GM12878 (cell line): ENCODE measurements at regions not wholly inside any gene's neighbourhood (a gene's known extent, or its start where the extent isn't known, plus 50 kb on each side); places are given as distances from the start of the nearest gene placed in this dataset.

Experiments
- ATAC-seq: fragments of 200-7000 bp; cut with Tn5 transposase; 3 replicates; pipeline ENCODE4 v1.9.1; 2020; ENCODE audit warnings: mild to moderate bottlenecking, moderate library complexity
- BruUV-seq: library from RNA; stranded (reverse); fragments of 400-500 nt; replicated peaks from 2 replicates; lab custom pipeline; 2021; lab: Mats Ljungman, UMichigan
- CTCF ChIA-PET: fragments of 300-600 bp; sonication (Branson Sonifier 250); formaldehyde crosslinking; extraction: SDS; loops from one replicate; lab custom pipeline; 2021; ENCODE audit warnings: inconsistent platforms; lab: Yijun Ruan, JAX
- POLR2A ChIA-PET: fragments of 350-600 bp; formaldehyde crosslinking; extraction: SDS; loops from one replicate; lab custom pipeline; 2021; ENCODE audit warnings: inconsistent platforms; lab: Charles Lee
- RAD21 ChIA-PET: fragments of 300-600 bp; sonication (Branson Sonifier 250); formaldehyde crosslinking; loops from one replicate; lab custom pipeline; 2023; ENCODE audit warnings: antibody characterized with exemption; ENCODE audit not compliant: unreplicated experiment; lab: Charles Lee
- SMC1A ChIA-PET: fragments of 300-600 bp; sonication (Branson Sonifier 250); formaldehyde crosslinking; loops from one replicate; lab custom pipeline; 2023; ENCODE audit not compliant: unreplicated experiment, uncharacterized antibody; lab: Charles Lee
- DNase-seq: peaks from one replicate; pipeline ENCODE4 v3.0.0-alpha.2; 2011; ENCODE audit warnings: low read depth, low spot score
- FAIRE-seq: peaks from 3 replicates; lab custom pipeline; 2011; peaks lifted over from hg19 to GRCh38; lab: Jason Lieb, UNC
- H2AFZ ChIP-seq: 2 replicates; pipeline ENCODE4 v1.6.0; 2011; ENCODE audit warnings: low read depth, low read length, control low read depth; ENCODE audit not compliant: control insufficient read depth
- H3K27ac ChIP-seq: 2 replicates; pipeline ENCODE4 v1.5.1; 2011; ENCODE audit warnings: control low read depth; ENCODE audit not compliant: control insufficient read depth, insufficient read depth
- H3K27me3 ChIP-seq, 2 experiments: replicated peaks in 1 of 2; 2 replicates each; pipeline versions ENCODE4 v1.6.0 to v1.6.1; 2011; ENCODE audit warnings: low read length in 1 of 2; ENCODE audit not compliant: control insufficient read depth in 2 of 2, insufficient read depth in 2 of 2
- H3K36me3 ChIP-seq, 2 experiments: 2 replicates each; pipeline ENCODE4 v1.5.1; 2011; ENCODE audit warnings: low read length in 1 of 2; ENCODE audit not compliant: control insufficient read depth in 2 of 2, insufficient read depth in 2 of 2
- H3K4me1 ChIP-seq: 2 replicates; pipeline ENCODE4 v1.6.1; 2011; ENCODE audit warnings: mild to moderate bottlenecking, low read length, moderate library complexity, mixed read lengths; ENCODE audit not compliant: control insufficient read depth, insufficient read depth
- H3K4me2 ChIP-seq: 2 replicates; pipeline ENCODE4 v1.6.0; 2011; ENCODE audit warnings: control low read depth; ENCODE audit not compliant: control insufficient read depth, insufficient read depth
- H3K4me3 ChIP-seq: fragments of 200-600 bp; sonication (generic); 2 replicates; pipeline ENCODE4 v1.5.1; 2016
- H3K79me2 ChIP-seq: 2 replicates; pipeline ENCODE4 v1.6.0; 2011; ENCODE audit warnings: low read length; ENCODE audit not compliant: control insufficient read depth, insufficient read depth
- H3K9ac ChIP-seq: 2 replicates; pipeline ENCODE4 v1.8.0; 2011; ENCODE audit warnings: low read length, control low read depth, mixed read lengths; ENCODE audit not compliant: control insufficient read depth, insufficient read depth
- H3K9me3 ChIP-seq: replicated peaks from 3 replicates; pipeline ENCODE4 v1.5.1; 2011; ENCODE audit warnings: mild to moderate bottlenecking, low read length; ENCODE audit not compliant: control insufficient read depth, insufficient read depth
- H4K20me1 ChIP-seq: 2 replicates; pipeline ENCODE4 v1.6.0; 2011; ENCODE audit not compliant: control insufficient read depth, insufficient read depth
- CHD2 ChIP-seq: IDR thresholded peaks from 2 replicates; pipeline ENCODE4 v1.6.1; 2011; ENCODE audit warnings: low read depth, low read length, improper control_type of control experiment, borderline replicate concordance
- EED ChIP-seq: sonication (generic); IDR thresholded peaks from 2 replicates; pipeline ENCODE4 v1.6.1; 2016; ENCODE audit warnings: antibody characterized with exemption, low read depth
- HDAC6 ChIP-seq: fragments of 200-600 bp; sonication (generic); IDR thresholded peaks from one replicate; pipeline ENCODE4 v1.8.0; 2017; ENCODE audit warnings: antibody characterized with exemption; ENCODE audit not compliant: unreplicated experiment
- NR2C1 ChIP-seq: fragments of 450-650 bp; IDR thresholded peaks from 2 replicates; pipeline ENCODE4 v1.6.1; 2017; ENCODE audit warnings: antibody characterized with exemption, mild to moderate bottlenecking, moderate library complexity
- NR2C2 ChIP-seq: IDR thresholded peaks from 2 replicates; pipeline ENCODE4 v1.6.1; 2011; ENCODE audit warnings: borderline replicate concordance, low read depth; ENCODE audit not compliant: control insufficient read depth, insufficient read length
- RELA ChIP-seq: fragments of 450-650 bp; IDR thresholded peaks from 2 replicates; pipeline ENCODE4 v1.8.0; 2014; ENCODE audit warnings: borderline replicate concordance; ENCODE audit not compliant: partially characterized antibody
- ZNF622 ChIP-seq: fragments of 450-650 bp; IDR thresholded peaks from 2 replicates; pipeline ENCODE4 v1.6.1; 2017; ENCODE audit warnings: mild to moderate bottlenecking, inconsistent platforms
- ZSCAN29 ChIP-seq: fragments of 450-650 bp; IDR thresholded peaks from 2 replicates; pipeline ENCODE4 v1.6.1; 2017; ENCODE audit warnings: mild to moderate bottlenecking, moderate library complexity
- WGBS: methylation state at CpG from one replicate; pipeline ENCODE4 v1.1.6; 2016; ENCODE audit warnings: low lambda C conversion rate; ENCODE audit not compliant: insufficient replicate concordance, insufficient coverage; ENCODE audit errors: missing lambda C conversion rate; 5-methylcytosine and 5-hydroxymethylcytosine counted together
- in situ Hi-C: fragments of 300-500 bp; cut with MboI; formaldehyde crosslinking; loops from 9 replicates; pipeline ENCODE4 v1.14.3; 2018; ENCODE audit warnings: mixed read lengths
- intact Hi-C: fragments of 100-400 bp; cut with micrococcal nuclease; formaldehyde crosslinking; loops from one replicate; pipeline ENCODE4 v1.14.2; 2022; ENCODE audit not compliant: unreplicated experiment
- TF ChIP-seq, protein P1 (sequence below): IDR thresholded peaks from 2 replicates; pipeline ENCODE4 v1.6.1; 2011; ENCODE audit warnings: low read depth, low read length, improper control_type of control experiment, borderline replicate concordance
- TF ChIP-seq, protein P2 (sequence below): IDR thresholded peaks from 2 replicates; pipeline ENCODE4 v1.6.1; 2011; ENCODE audit warnings: mild to moderate bottlenecking, low read depth, low read length, moderate library complexity; ENCODE audit not compliant: insufficient replicate concordance
- TF ChIP-seq, protein P3 (sequence below): fragments of 450-650 bp; formaldehyde crosslinking; IDR thresholded peaks from 2 replicates; pipeline ENCODE4 v1.5.0; 2022; ENCODE audit warnings: mild to moderate bottlenecking, missing genetic modification characterization

DNA sequence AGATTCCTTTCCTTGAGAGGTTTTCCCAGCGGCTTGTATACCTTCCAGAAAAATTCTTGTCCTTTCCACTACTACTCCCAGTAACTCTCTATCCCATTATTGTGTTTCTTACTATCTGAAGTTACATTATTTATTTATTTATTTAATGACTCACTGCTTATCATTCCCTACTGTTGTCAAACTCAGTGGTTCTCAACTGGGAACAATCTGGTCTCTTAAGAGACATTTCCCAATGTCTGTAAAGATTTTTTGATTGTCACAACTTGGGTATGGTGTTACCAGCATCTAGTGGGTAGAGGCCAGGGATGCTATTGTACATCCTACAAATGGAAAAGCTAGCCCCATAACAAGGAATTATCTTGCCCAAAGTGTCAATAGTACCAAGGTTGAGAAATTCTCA lies 771.5 kb upstream of the ADGRL2 start (continued):
- TF ChIP-seq, protein P1, sequence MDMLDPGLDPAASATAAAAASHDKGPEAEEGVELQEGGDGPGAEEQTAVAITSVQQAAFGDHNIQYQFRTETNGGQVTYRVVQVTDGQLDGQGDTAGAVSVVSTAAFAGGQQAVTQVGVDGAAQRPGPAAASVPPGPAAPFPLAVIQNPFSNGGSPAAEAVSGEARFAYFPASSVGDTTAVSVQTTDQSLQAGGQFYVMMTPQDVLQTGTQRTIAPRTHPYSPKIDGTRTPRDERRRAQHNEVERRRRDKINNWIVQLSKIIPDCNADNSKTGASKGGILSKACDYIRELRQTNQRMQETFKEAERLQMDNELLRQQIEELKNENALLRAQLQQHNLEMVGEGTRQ = no peak
- TF ChIP-seq ZSCAN29 (no peak), EED (no peak)

DNA sequence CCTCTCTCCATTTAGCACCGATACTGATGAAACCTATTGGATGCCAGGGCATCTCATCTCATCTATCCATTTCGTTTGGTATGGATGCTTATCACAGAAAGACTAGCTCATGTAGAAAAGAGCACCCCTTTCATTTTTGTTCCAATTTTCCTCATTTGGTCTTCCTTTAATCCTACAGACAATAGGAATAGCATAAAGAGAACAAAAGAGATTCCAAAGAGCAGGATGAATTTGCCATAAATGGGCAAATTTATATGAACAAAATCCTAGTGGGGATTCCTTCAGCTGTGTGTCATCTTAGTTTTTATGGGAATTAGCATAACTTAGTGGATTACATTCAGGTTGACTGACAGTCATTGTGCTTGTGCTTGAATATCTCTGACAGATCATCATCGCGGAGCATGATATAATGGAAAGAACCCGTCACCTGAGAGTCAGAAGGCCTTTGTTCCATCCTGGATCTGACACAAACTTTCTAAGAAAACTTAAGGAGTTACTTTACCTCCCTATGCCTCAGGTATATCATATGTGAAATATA lies 777.5 kb upstream of the ADGRL2 start:
- 34% methylated on average over 5 of the region's 5 CpGs for WGBS
- Histone ChIP-seq H3K36me3 (no peaks in the 10 kb centered on the region), H3K4me2 (no peak overlapping the region), H3K4me3 (no peak overlapping the region), H3K27me3 (no peaks in the 10 kb centered on the region), H3K4me1 (no peaks in the 10 kb centered on the region), H3K79me2 (no peaks in the 10 kb centered on the region), H2AFZ (no peak overlapping the region), H3K9me3 (no peaks in the 10 kb centered on the region), H3K27ac (no peak overlapping the region), H4K20me1 (no peaks in the 10 kb centered on the region), H3K9ac (no peak overlapping the region)
- TF ChIP-seq RELA = no peak
- ChIA-PET CTCF (interaction anchor here (0.6 kb wide), 1 partner anchor 798 kb away, joined by 4 read pairs; no protein-coding TSS in a partner anchor), POLR2A (no interaction called here), RAD21 (no interaction called here), SMC1A (no interaction called here)
- ATAC-seq (no peak), DNase-seq (no peak), FAIRE-seq (no peak)
- in situ Hi-C loops = no loop called here
- intact Hi-C loops = no loop called here
- no TSS peak for BruUV-seq

DNA sequence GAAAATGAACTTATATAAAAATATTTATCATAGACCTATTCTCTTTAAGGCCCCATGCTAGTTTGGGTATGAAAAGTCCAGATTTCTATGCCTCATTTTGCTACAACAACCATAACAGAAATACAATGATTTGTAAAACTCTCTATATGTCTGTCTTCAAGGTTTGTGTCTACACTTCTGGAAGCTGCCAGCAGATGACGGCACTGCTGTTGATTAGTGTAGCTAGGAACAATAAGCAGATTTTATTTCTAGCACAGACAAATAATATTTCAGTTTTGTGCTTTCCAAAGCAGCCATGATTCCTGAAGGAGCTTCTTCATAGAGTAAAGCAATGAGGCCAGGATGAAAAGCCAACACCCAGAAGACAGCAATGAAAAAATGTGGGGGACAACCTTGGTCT lies 779.6 kb upstream of the ADGRL2 start:
- no peak overlapping the region for H3K9ac ChIP-seq
- intact Hi-C loops = no loop called here
- CTCF ChIA-PET = no interaction called here
- no peak overlapping the region for H2AFZ ChIP-seq
- ATAC-seq (no peak), FAIRE-seq (no peak), DNase-seq (no peak)
- H3K36me3 ChIP-seq = no peaks in the 10 kb centered on the region
- in situ Hi-C loops = no loop called here
- H3K4me1 ChIP-seq = no peaks in the 10 kb centered on the region
- H3K79me2 ChIP-seq = no peaks in the 10 kb centered on the region
- SMC1A ChIA-PET = no interaction called here
- no TSS peak for BruUV-seq
- POLR2A ChIA-PET = no interaction called here
- no peaks in the 10 kb centered on the region for H3K27me3 ChIP-seq
- 40% methylated on average over 1 of the region's 1 CpG for WGBS
- H4K20me1 ChIP-seq = no peaks in the 10 kb centered on the region
- RAD21 ChIA-PET = no interaction called here
- H3K27ac ChIP-seq = no peak overlapping the region
- no peak overlapping the region for H3K4me2 ChIP-seq
- no peaks in the 10 kb centered on the region for H3K9me3 ChIP-seq
- H3K4me3 ChIP-seq = no peak overlapping the region
- no peak for TF ChIP-seq CHD2
- no peak for TF ChIP-seq ZNF622
- no peak for TF ChIP-seq NR2C2
- TF ChIP-seq, protein P2, sequence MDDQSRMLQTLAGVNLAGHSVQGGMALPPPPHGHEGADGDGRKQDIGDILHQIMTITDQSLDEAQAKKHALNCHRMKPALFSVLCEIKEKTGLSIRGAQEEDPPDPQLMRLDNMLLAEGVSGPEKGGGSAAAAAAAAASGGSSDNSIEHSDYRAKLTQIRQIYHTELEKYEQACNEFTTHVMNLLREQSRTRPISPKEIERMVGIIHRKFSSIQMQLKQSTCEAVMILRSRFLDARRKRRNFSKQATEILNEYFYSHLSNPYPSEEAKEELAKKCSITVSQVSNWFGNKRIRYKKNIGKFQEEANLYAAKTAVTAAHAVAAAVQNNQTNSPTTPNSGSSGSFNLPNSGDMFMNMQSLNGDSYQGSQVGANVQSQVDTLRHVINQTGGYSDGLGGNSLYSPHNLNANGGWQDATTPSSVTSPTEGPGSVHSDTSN = no peak
- TF ChIP-seq, protein P3, sequence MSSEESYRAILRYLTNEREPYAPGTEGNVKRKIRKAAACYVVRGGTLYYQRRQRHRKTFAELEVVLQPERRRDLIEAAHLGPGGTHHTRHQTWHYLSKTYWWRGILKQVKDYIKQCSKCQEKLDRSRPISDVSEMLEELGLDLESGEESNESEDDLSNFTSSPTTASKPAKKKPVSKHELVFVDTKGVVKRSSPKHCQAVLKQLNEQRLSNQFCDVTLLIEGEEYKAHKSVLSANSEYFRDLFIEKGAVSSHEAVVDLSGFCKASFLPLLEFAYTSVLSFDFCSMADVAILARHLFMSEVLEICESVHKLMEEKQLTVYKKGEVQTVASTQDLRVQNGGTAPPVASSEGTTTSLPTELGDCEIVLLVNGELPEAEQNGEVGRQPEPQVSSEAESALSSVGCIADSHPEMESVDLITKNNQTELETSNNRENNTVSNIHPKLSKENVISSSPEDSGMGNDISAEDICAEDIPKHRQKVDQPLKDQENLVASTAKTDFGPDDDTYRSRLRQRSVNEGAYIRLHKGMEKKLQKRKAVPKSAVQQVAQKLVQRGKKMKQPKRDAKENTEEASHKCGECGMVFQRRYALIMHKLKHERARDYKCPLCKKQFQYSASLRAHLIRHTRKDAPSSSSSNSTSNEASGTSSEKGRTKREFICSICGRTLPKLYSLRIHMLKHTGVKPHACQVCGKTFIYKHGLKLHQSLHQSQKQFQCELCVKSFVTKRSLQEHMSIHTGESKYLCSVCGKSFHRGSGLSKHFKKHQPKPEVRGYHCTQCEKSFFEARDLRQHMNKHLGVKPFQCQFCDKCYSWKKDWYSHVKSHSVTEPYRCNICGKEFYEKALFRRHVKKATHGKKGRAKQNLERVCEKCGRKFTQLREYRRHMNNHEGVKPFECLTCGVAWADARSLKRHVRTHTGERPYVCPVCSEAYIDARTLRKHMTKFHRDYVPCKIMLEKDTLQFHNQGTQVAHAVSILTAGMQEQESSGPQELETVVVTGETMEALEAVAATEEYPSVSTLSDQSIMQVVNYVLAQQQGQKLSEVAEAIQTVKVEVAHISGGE (CRISPR knock-in tag) = no peak
- no peak for TF ChIP-seq HDAC6
- no peak for TF ChIP-seq NR2C1
